GM19240 (cell line): ENCODE measurements at regions not wholly inside any gene's neighbourhood (a gene's known extent, or its start where the extent isn't known, plus 50 kb on each side); places are given as distances from the start of the nearest gene placed in this dataset.
"Not testable (repeated sequence)": the region's sequence is repeated elsewhere in the genome, so short reads cannot be mapped to it uniquely, and the experiment has no call there.

Experiments used
- DNase-seq: peaks from one replicate; pipeline ENCODE4 v3.0.0; 2011; ENCODE audit warnings: low spot score; ENCODE audit not compliant: insufficient read length

DNA sequence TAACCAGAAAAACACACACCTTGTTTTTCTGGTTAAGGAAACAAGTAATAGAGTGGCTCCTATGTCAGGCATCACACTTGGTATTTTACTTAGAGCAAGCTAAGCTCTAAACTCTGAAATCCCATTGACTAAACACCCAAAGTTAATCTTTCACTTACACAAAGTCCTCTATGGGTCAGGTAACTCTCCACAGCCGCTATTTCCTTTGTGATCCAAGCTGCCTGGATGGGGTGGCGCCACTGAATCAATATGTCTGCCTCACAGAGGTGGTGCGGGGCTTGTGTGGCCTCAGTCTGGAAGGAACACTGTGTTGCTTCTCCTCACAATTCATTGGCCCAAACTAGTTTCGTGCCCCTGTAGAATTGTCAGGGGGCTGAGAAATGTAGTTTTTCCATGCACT is 160.0 kb upstream of the E2F7 start:
- DNase-seq: no peak

DNA sequence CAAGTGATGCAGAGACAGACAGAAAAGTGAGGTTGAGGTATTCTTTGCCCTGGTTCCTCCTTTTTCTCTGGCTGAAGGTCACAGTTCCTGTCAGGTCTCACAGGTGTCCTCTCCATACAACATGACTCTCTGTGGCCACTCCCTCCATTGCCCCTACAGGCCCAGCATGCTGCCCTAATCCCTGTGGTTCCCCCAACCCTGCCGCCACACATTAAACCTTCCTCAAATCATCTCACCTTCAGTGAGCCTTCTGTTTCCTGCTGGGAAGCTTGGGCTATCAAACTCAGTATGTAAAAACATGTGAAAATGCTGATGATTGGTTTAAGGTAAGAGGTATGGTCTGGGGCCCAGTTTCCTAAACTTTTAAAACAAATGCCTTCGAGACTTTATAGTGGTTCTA is 159.0 kb upstream of the E2F7 start:
- no peak for DNase-seq

DNA sequence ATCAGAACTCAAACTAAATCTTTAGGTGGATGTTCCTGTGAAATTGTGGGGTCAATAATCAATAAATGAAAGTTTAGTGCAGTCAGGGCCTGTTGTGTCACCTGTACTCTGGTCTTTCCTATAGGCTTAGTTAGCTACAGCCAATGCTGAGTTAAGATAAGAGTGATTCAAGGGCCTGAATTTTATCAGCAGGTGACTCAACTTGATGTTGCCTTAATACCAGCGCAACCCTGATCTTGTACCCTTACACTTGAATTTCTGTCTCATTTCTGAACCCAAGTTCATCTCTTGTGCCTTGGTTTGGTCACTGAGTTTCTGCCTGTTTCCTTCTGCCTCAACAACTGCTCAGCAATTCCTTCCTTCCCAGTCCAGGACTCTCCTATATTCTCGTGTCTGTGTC is 157.0 kb upstream of the E2F7 start:
- DNase-seq: no peak

DNA sequence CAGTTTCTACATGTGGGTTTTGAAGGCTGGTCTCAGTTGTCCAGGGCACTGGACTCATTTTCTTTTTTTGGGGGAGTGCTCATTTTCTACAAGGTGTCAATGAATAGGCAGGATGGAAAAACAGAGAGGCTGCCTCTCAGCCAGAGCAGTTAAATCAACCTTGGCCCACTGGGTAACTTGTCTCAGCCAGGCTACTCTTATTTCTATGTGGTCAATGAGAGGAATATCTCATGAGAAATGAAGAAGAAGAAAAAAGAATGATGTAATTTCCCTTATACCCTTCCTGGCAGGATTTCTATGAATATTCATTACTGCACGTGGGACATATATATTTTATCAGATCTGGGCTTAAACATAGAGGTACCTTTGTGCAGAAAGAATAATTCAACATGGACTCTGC is 155.2 kb upstream of the E2F7 start:
- no peak for DNase-seq

DNA sequence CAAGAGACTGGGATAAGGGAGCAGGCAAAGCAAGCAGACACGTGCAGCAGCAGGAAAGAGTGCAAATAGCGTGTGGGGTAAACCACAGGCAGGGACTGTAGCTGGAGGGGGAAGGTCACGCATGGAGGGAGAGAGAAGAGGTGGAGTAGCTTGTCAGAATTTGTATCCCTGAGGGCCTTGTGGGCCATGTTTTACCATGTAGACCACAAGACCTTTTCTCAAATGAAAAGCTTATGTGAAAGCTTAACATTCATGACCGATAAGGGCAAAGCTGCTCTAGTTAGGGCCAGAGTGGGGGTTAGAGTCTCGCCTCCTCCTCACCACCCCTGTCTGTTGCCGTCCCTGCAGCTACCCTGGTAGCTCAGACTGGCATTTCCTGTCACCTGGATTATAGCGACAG is 152.9 kb upstream of the E2F7 start:
- no peak for DNase-seq

DNA sequence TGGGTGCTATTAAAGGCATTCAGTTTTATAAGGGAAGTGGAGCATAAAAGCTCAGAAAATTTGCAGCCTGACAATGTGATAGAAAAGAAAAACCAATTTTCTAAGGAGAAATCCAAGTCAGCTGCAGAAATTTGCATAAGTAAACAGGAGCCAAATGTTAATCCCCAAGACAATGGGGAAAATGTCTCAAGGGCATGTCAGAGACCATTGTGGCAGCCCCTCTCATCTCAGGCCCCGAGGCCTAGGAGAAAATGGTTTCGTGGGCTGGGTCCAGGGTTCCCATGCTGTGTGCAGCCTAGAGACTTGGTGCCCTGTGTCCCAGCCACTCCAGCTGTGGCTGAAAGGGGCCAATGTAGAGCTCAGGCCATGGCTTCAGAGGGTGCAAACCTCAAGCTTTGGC is 150.8 kb upstream of the E2F7 start:
- DNase-seq: not testable (repeated sequence)

DNA sequence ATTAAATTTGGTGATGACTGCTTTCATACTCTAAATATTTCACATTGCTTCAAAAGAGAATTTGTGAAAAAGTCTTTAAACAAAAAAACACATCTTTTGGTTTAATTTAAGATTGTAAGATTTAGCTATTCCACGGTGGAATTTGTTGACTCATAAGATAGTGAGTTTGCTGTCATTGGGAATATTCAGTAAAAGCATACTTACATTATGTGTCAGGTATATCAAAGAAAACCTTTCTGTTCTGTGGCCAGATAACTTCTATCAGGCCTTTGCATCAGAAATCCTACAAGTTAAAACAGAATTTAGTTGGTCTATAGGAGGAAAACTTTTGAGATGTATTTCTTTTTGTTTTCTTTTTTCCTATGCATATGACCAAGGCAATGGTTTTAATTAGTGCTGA is 148.8 kb upstream of the E2F7 start:
- DNase-seq: no peak

DNA sequence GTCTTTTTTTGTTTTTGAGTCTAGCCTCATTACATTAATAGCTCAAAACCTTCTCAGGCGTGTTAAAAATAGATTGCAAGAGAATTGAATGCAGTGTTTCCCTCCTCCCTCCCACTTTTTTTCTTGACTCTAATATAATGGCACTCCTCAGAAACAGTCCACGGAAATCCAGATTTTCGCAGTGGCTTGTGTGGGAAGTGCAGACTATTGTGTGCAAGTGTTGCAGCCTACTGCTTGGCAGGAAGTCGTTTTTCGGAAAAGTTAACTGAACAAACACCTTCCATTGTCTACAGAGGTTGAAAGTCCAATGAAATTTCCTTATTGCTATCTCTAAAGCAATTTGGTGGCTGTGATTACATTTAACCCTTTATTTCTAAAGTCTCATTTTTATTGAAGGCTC is 147.9 kb upstream of the E2F7 start:
- DNase-seq: no peak

DNA sequence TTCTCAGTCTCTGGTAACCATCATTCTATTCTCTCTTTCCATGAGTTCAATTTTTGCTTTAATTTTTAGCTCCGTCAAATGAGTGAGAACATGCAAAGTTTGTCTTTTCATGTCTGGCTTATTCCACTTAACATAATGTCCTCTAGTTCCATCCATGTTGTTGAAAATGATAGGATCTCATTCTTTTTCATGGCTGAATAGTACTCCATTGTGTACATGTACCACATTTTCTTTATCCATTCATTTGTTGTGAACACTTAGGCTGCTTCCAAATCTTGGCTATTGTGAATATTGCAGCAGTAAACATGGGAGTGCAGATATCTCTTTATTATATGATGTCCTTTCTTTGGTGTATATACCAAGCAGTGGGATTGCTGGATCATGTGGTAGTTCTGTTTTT is 145.4 kb upstream of the E2F7 start:
- no peak for DNase-seq

DNA sequence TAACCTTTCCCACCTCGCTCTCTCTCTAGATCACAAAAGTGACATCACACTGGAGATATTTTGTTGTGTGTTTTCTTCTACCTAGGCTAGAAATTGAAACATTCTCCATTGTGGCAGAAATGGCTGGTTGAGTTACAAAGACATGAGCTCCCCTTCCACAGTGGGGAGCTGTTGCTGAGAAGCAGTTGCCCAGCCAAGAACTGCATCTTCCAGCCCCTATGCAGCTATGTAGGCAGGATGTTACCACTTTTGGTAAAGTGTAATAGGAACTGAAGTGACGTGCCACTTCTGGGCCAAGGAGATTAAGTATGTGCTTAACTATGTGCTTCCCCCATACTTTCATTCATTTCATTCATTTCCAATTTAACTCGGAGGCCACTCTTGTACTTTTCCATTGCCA is 138.7 kb upstream of the E2F7 start:
- DNase-seq: no peak

DNA sequence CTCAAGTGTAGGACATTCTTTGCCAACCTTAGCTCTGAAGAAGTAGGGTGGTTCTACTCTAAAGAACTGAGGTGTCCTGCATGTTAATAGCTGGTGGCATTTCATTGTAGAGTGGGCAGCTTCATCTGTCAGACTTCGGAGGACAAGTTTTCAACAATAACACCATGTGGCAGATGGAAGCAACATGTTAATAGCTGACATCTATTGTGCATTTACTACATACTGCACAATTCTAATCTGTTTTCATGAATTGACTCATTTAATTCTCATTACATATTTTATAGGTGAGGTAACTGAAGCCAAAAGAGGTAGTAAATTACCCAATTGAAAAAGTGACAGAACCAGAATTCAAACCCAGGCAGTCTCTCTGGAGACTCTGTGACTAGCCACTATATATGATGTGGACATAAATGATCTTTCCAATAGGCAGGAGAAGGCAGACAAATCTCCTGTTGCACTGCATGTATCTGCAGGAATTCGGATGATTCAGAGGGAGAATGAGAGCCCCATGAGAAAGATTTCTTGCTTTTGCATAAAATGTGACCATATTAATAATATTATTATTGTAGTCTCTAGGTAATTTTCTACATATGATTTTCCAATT is 137.2 kb upstream of the E2F7 start:
- no peak for DNase-seq

DNA sequence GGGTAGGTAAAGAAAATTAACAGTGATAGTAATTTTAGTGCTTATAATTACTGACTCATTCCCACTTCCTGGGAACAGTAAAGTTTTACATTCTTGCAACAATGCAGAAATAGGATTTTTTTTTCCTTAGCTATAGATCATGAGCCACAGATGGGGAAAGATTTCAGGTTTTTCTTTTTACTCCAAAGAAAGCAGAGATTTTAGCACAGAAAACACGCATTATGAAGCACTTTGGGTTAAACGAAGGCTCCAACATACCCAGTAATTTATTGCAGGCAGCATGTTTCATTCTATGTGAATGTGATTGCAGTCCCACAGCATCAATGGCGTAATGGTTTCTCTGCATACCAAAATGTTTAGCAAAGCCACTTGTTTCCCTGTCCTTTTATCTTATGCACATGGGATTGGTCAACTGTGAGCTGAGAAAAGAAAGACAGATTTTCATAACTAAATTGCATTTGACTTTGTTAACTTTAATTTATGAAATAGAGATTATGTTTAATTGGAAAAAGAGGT is 124.6 kb upstream of the E2F7 start:
- DNase-seq: no peak

DNA sequence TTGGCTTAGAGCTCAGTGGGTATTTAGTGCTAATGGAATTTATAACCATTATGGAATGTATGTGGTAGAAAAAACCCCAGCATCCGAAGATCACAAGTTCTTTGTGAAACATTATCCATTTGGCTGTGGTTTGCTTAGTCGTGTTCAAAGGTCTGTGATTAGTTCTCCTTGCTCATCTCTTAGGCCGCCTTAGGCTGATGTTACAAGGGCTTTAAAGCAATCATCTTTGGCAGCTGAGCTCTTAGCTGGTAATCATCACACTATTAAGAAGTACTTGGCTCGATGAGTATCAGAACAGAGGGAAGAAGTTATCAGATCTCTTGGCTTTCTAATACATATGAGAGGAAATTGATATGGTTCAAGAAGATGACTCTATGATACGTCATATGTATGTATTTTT is 124.1 kb upstream of the E2F7 start:
- DNase-seq: no peak

DNA sequence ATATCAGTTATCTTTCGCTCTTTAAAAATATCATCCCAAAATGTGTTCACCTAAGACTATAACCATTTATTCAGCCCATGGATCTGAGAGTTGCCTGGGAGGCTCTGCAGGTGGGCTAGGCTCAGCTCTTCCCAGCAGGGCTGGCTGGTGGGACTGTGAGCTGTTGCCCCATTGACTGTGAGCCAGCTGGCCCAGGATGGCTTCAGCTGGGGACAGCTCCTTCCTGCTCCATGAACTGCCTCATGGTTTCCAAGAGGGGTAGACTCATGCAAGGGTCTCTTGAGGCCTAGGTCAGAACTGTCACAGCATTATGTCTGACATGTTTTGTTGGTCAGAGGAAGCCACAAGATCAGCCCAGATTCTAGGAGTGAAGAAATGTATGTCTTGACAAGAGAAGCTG is 114.1 kb upstream of the E2F7 start:
- DNase-seq: no peak

DNA sequence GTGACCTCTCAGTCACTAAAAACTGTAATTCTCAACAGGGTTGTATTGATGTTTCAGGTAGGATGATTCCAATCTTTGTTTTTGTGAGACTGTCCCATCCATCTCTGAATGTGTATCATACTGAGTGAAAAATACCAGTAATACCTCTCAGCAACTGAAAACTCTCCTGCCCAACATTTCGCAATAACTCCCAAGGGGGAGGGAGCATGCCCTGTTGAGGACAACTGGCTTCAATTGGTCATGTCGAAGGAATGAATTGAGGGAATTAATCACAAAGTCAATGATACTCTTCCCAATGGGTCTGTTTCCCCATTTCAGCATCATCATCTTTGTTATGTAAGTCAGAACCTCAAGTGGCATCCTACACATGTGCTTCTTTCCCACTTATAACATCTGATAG is 102.4 kb upstream of the E2F7 start:
- DNase-seq: no peak

DNA sequence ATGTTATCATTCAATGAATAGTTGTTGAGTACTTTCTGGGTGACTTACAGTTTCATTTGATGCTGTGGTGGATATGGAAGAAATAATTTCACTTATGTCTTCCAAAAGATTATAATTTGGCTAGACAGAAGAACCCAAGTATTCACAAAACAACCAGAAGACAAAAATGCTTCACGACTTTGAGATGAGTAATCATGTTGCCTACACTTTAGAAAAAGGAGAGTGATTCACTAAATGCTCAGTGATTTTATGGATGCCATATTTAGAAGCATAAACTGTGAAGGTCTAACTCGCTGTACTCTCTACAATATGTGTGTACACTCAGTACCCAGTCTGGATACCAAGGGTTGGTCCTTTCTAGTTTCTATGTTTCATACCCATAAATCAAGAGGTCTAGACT is 101.3 kb upstream of the E2F7 start:
- DNase-seq: no peak

DNA sequence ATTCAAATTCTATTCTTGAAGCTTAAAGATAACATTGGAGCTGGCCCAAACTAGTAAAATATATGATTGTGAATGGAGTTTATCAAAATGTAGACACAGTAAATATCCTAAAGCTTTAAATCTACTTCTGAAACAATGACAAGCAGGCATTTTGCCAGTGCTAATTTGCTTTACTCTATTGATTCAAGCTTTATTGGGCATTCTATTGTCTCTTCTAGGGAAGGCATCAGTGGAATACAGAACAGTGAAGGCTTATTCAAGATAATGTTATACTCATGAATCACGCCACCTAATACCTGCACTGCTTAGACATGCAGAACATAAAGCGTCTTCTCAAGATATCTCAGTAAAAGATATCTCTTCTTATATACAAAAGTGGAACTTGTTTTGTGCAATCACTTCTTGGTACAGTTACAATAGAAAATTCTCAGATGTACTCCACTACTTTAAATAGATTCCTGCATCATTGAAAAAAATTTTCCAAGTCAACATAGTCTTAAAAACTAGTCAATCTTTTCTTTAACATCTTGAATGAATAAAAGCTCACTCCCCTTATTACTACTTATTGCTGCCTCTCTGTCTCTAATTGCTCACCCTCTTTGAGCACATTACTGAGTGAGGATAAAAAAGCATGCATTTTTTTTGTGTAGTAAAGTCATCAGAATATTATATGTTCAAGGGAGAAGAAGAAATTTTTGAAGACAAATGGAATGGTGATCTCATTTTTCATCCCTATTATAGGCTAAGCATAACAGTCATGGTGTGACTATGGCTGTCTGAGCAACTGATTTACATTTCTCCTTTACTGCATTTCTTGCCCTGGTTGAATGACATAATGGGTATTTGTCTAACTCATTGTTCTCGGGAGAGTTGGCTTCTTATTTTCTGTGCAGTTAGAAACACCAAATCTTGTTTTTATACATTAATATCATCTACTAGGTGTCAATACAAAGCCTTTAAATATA is 98.0 kb upstream of the E2F7 start:
- no peak for DNase-seq

DNA sequence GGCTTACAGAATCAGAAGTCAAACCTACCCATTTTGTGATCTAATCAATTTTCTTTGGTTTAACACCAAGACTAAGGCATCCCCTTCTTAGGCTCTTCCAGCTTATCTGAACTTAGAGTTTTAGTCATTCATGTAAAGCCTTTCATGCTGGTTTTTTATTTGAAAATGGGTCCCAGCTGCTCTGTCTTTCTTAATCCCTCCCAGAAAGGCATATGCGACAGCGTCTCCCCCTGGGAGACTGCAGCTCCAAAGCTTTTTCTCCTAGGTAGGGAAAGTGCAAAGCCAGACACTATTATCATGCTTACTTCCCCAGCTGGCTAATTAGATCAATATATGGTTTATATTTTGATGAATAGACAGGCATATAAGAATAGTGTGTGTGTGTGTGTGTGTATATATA is 96.6 kb upstream of the E2F7 start:
- no peak for DNase-seq

DNA sequence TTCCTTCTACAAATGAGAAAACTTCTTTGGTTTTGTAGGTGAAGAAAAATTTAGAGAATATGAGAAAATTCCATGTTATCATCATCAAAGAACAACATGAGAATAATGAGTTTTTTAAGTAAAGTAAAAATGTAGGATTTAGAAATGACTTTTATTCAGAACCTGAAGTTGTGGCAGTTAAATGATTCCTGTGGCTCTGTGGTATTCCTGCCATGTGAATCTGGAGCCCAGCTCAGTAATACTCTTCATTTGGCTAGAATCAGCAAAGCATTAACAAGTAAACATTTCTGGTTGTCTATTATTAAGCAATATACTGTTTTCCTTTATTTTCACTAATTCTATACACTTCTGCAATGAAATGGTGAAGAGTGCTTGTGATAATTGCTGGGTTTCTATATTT is 95.6 kb upstream of the E2F7 start:
- DNase-seq: no peak

DNA sequence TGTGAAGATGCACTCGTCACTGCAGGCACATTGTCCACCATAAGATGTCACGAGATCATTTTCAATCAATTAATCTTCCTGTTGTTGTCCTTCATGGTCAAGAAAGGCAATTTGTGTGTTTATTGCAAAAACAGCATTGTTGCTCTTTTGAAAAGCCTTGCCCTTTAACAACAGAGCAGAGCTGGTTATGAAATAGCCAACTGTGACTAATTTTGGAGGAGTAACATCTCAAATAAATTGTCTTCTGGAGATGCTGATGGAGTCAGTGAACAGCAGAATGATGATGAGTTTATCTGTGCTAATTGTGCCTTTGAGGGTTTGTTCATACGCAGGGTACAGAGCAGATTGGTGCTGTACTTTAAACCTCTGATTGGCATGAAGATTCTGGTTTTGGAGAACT is 88.3 kb upstream of the E2F7 start:
- no peak for DNase-seq

DNA sequence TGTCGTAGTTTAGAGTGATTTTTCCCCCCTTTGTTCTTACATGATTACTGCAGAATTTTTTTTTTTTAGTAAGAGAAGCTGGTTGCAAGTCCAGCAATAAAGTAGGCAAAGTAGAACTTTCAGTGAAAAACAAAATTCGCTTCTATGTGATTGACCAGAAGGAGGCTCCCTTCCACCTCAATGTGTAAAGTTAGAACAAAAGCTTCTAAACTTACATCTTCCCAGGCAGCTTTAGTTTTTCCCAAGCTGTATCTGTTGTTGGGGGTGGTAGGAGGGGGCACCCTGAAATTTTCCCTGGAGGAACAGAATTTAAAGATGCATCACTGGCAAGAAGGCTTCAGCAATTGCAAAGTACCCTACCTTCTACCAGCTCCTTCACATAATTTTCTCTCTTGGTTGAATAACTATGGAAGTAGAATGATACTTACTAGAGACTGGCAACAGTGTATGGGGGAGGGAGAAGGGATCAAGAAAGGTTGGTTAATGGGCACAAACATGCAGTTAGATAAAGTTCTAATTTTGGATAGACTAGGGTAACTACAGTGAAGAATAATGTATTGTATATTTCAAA is 87.3 kb upstream of the E2F7 start:
- DNase-seq: no peak

DNA sequence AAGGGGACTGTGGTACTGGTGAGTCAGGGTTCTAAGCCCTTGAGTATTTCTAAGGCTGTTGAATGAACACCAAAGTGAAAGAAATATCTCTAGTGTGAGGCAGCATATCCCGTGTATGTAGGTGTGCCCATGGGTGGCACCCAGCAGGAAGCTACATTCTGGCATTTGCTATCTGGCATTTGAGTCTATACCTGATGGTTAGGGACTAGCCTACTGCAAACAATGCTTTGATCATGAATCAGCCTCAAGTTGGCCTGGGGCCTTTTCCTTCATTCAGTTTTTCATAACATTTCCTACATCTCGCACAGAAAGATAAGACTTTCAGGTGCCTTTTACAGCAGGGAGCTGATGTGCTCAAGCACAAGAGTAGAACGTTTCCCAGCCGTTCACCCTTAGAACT is 85.7 kb upstream of the E2F7 start:
- no peak for DNase-seq

DNA sequence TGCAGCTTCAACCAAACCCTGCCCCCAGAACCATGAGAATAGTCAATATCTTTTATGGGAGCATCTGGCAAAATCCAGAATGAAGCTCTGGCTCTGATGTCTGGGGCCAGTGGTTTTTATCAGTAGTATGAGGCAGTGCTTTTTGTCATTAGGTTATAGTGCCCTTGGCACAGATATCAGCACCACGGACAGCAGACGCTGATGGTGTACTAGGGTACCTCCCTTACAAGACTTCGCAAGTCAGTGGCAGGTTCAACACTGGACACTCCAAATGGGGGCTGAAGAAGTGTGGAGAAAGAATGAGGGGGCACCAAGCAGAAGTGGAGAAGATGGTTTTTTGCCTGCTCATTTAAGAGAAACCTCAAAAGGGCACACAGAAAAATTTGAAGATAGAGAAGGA is 68.2 kb upstream of the E2F7 start:
- peak; percentile 4 for DNase-seq
